ENCODE measurements at regions not wholly inside any gene's neighbourhood (a gene's known extent, or its start where the extent isn't known, plus 50 kb on each side); places are given as distances from the start of the nearest gene placed in this dataset.

- no peak for TF ChIP-seq CTCF (IDR thresholded peaks at IDR 0.05; ENCODE audit: poor library complexity, severe bottlenecking)
- no peak for TF ChIP-seq POLR2AphosphoS5 (IDR thresholded peaks at IDR 0.05)
Observed at GRCh38 chr2:16134436-16135165, 194.3 kb downstream of the MYCN start.
